ENCODE measurements at regions not wholly inside any gene's neighbourhood (a gene's known extent, or its start where the extent isn't known, plus 50 kb on each side); places are given as distances from the start of the nearest gene placed in this dataset.
A peak's percentile ranks its signal among the peaks of the same experiment; 100 is the strongest.

DNA sequence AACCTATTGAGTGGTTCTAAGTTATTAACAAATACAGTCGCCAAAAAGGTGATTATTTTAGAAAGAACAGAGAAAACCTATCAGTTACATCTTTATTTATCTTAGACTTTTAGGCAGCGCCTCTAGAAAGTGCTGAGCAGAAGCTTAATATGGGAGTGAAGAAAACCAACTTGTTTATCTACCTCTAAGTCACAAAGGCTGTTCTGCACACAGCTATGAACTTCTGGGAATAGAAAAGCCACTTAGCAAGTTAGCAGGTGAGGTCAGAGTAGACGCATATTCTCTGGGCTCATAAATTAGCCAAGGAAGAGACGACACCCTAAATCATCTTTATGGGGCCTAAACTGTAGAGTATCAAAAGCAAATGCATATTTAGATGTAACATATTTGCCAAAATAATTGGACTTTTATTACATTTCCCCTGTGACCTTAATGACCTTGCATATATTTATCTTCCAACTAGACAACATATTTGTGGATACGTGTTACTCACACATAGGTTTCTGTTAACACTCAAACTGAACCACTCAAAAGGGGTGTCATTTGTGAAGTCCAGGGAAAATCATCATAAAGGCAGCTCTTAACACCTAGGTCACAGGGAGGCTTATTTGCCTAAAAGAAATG is 267.1 kb downstream of the ADGB start:
- no peak for DNase-seq (ENCODE audit: low read depth)
- TF ChIP-seq, protein P1, sequence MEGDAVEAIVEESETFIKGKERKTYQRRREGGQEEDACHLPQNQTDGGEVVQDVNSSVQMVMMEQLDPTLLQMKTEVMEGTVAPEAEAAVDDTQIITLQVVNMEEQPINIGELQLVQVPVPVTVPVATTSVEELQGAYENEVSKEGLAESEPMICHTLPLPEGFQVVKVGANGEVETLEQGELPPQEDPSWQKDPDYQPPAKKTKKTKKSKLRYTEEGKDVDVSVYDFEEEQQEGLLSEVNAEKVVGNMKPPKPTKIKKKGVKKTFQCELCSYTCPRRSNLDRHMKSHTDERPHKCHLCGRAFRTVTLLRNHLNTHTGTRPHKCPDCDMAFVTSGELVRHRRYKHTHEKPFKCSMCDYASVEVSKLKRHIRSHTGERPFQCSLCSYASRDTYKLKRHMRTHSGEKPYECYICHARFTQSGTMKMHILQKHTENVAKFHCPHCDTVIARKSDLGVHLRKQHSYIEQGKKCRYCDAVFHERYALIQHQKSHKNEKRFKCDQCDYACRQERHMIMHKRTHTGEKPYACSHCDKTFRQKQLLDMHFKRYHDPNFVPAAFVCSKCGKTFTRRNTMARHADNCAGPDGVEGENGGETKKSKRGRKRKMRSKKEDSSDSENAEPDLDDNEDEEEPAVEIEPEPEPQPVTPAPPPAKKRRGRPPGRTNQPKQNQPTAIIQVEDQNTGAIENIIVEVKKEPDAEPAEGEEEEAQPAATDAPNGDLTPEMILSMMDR (IDR thresholded peaks at IDR 0.05; ENCODE audit: insufficient read depth, low read depth, low read length, missing control alignments), result no peak
- H3K4me3 ChIP-seq (ENCODE audit: low read depth, low read length), result no peak overlapping the region

DNA sequence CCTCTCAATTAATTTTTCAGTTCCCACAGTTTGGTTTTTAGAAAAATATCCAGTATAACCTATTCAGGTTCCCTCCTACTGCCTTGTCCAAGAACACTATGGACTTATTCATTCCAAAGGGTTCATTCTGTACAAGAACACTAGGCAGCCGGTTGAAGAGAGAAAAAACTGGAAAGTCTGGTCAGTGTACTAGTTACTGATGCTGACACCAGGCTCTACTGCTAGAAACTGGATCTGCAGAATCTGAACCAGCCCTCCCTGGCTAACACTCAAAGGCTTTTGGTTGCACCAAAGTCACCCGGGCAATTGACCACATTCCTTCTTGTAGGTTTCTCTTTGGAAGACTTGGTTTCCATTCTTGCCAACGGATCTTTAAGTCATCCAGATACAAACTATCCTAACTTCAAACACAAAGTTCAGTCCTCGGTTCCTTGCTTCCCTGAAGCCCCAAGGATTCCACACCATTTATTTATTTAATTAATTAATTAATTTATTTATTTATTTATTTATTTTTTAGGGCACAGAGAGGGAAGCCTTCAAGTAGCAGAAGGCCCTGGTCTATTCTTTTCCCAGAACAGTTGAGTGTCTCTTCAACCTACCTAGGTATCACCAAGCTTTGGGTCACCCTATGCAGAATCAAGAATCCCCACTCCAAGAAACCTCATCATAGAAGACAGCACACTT is 268.1 kb downstream of the ADGB start:
- no peak for DNase-seq (ENCODE audit: low read depth)
- TF ChIP-seq, protein P1 (IDR thresholded peaks at IDR 0.05; ENCODE audit: insufficient read depth, low read depth, low read length, missing control alignments), result no peak
- no peak overlapping the region for H3K4me3 ChIP-seq (ENCODE audit: low read depth, low read length)

- TF ChIP-seq, protein P1 (IDR thresholded peaks at IDR 0.05; ENCODE audit: insufficient read depth, low read depth, low read length, missing control alignments), result no peak
These were observed 270.0 kb downstream of the ADGB start for GRCh38 chr6:146868671-146869209.

DNA sequence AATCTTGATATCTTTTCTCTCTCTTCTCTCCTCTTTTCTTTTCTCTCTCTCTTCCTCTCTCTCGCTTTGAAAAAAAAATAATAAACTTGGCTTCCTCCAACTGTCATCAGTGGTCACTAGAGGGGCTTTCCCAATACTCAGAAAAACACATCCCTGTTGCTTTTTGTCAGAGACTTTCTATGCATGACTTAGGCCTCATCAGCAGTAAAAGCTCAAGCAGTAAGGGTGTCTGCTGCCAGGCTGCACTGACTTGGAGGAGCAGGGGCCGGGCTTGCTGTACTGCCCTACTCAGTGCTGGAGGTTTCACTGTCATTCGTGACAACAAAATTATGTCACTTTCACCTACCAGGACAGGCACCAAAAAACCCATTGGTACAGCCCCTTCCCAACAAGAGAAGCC is 272.0 kb downstream of the ADGB start:
- H3K4me3 ChIP-seq (ENCODE audit: low read depth, low read length), result no peak overlapping the region
- TF ChIP-seq, protein P1 (IDR thresholded peaks at IDR 0.05; ENCODE audit: insufficient read depth, low read depth, low read length, missing control alignments), result no peak
- peak; percentile 32 for DNase-seq (ENCODE audit: low read depth)

More at GRCh38 chr6:146868671-146869209, 270.0 kb downstream of the ADGB start:
- no peak overlapping the region for H3K4me3 ChIP-seq (ENCODE audit: low read depth, low read length)
- DNase-seq (ENCODE audit: low read depth), result no peak

DNA sequence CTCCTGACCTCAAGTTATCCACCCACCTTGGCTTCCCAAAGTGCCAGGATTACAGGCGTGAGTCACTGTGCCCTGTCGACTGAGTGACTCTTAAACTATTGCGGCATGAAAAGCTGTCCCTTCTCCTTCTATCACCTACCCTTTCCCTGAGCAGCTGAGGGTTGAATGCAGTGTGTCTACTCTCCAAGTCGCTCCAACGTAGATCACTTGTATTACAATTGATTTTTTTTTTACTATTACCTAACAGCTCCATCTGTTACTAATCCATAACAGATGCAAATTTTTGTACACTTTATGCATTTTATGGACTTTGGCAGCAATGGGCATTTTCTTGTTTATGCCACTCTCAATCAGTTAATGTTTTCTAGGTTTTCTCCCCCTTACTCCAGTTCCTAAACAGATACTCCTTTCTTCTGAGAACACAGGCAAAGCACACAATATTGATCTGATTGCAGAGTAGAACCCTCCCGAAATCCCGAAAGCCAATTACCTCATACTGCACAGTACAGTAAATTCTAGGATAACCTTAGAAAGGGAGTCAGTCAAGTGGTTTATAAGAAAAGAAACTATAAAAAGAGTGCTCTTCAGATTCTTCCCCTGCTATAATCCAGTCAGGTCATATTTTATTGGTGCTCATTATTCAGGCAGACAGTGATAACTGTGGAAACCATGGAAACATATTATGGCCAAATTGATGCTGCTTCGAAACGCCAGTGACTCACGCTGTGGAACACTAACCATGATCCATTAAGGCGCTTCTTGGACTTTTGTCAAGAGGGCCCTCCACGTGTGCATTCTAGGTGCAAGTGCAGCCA is 273.0 kb downstream of the ADGB start:
- TF ChIP-seq, protein P1 (IDR thresholded peaks at IDR 0.05; ENCODE audit: insufficient read depth, low read depth, low read length, missing control alignments), result no peak
- no peak for DNase-seq (ENCODE audit: low read depth)

DNA sequence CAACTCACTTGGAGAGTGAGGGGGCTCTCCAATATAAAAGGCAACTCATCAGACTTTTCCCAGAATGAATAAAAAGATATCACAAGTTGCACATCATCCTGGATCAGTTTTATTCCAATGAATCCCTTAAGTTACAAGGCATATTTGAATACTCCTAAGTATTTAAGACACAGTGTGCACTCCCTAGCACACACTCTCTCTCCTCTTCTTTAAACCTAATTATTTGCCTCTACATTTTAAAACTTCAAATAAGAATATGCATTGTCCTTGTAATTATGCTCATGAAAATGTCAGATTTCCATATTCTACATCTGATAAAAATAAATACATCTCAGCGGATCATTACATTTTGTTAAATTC is 273.6 kb downstream of the ADGB start:
- no peak for DNase-seq (ENCODE audit: low read depth)
- TF ChIP-seq, protein P1 (IDR thresholded peaks at IDR 0.05; ENCODE audit: insufficient read depth, low read depth, low read length, missing control alignments), result no peak
- H3K4me3 ChIP-seq (ENCODE audit: low read depth, low read length), result no peak overlapping the region

More for the DNA sequence above, 273.0 kb downstream of the ADGB start:
- no peak overlapping the region for H3K4me3 ChIP-seq (ENCODE audit: low read depth, low read length)

Data from GM12865 (cell line).